ENCODE measurements at regions not wholly inside any gene's neighbourhood (a gene's known extent, or its start where the extent isn't known, plus 50 kb on each side); places are given as distances from the start of the nearest gene placed in this dataset.

GRCh38 chrX:39725928-39726619 is 371.7 kb downstream of the BCOR start:
- no peak for DNase-seq

- DNase-seq, result no peak
These were observed 371.0 kb downstream of the BCOR start for GRCh38 chrX:39726771-39727170.

GRCh38 chrX:39728025-39728424 is 369.7 kb downstream of the BCOR start:
- no peak for DNase-seq

- DNase-seq, result peak; percentile 14
These were observed 368.7 kb downstream of the BCOR start for GRCh38 chrX:39728852-39729598.

GRCh38 chrX:39729981-39730661 is 367.6 kb downstream of the BCOR start:
- DNase-seq, result peak; percentile 76

GRCh38 chrX:39730662-39731329 is 367.0 kb downstream of the BCOR start:
- peak; percentile 69 for DNase-seq

- no peak for DNase-seq
These were observed 366.5 kb downstream of the BCOR start for GRCh38 chrX:39731330-39731667.

GRCh38 chrX:39731735-39732134 is 366.0 kb downstream of the BCOR start:
- no peak for DNase-seq

GRCh38 chrX:39733745-39734144 is 364.0 kb downstream of the BCOR start:
- no peak for DNase-seq

- DNase-seq, result no peak
These were observed 363.5 kb downstream of the BCOR start for GRCh38 chrX:39734174-39734776.

- DNase-seq, result peak; percentile 6
These were observed 361.2 kb downstream of the BCOR start for GRCh38 chrX:39736216-39737211.

GRCh38 chrX:39739585-39739984 is 358.2 kb downstream of the BCOR start:
- no peak for DNase-seq

GRCh38 chrX:39740078-39740477 is 357.7 kb downstream of the BCOR start:
- no peak for DNase-seq

GRCh38 chrX:39741904-39742303 is 355.9 kb downstream of the BCOR start:
- DNase-seq, result no peak

- no peak for DNase-seq
These were observed 351.9 kb downstream of the BCOR start for GRCh38 chrX:39745818-39746217.

- no peak for DNase-seq
These were observed 348.6 kb downstream of the BCOR start for GRCh38 chrX:39749135-39749534.

GRCh38 chrX:39749728-39750127 is 348.0 kb downstream of the BCOR start:
- DNase-seq, result no peak

- no peak for DNase-seq
These were observed 347.4 kb downstream of the BCOR start for GRCh38 chrX:39750256-39750790.

GRCh38 chrX:39750848-39751247 is 346.9 kb downstream of the BCOR start:
- DNase-seq, result peak; percentile 8

GRCh38 chrX:39752815-39753214 is 344.9 kb downstream of the BCOR start:
- DNase-seq, result no peak

- DNase-seq, result no peak
These were observed 344.3 kb downstream of the BCOR start for GRCh38 chrX:39753293-39753996.
